ENCODE measurements at regions not wholly inside any gene's neighbourhood (a gene's known extent, or its start where the extent isn't known, plus 50 kb on each side); places are given as distances from the start of the nearest gene placed in this dataset.

GRCh38 chr5:141777711-141778110 lies 95.7 kb upstream of the ARAP3 start:
- DNase-seq, result no peak

GRCh38 chr5:141777130-141777529 lies 95.1 kb upstream of the ARAP3 start:
- DNase-seq, result no peak

GRCh38 chr5:141773779-141774562 lies 91.9 kb upstream of the ARAP3 start:
- DNase-seq, result no peak

GRCh38 chr5:141772281-141772680 lies 90.3 kb upstream of the ARAP3 start:
- peak in 2 of 4 experiments; percentile 16 to 27 for DNase-seq

GRCh38 chr5:141771562-141771961 lies 89.5 kb upstream of the ARAP3 start:
- DNase-seq, result no peak

- peak in 2 of 4 experiments; percentile 13 to 15 for DNase-seq
These were observed 89.0 kb upstream of the ARAP3 start for GRCh38 chr5:141771031-141771430.

- DNase-seq, result no peak
These were observed 87.6 kb upstream of the ARAP3 start for GRCh38 chr5:141769671-141770070.

GRCh38 chr5:141767671-141768070 lies 85.6 kb upstream of the ARAP3 start:
- DNase-seq, result no peak

GRCh38 chr5:141765896-141766551 lies 84.0 kb upstream of the ARAP3 start:
- DNase-seq, result no peak

GRCh38 chr5:141763541-141763940 lies 81.5 kb upstream of the ARAP3 start:
- DNase-seq, result no peak

- peak in 3 of 4 experiments; percentile 11 to 33 (median 27) for DNase-seq
These were observed 80.8 kb upstream of the ARAP3 start for GRCh38 chr5:141762790-141763368.

- peak in 2 of 4 experiments; percentile 14 to 32 for DNase-seq
These were observed 80.3 kb upstream of the ARAP3 start for GRCh38 chr5:141762316-141762715.

GRCh38 chr5:141760753-141761152 lies 78.7 kb upstream of the ARAP3 start:
- DNase-seq, result no peak

GRCh38 chr5:141760193-141760592 lies 78.2 kb upstream of the ARAP3 start:
- DNase-seq, result no peak

GRCh38 chr5:141758310-141758998 lies 76.4 kb upstream of the ARAP3 start:
- DNase-seq, result no peak

- peak in 3 of 4 experiments; percentile 22 to 35 (median 22) for DNase-seq
These were observed 75.4 kb upstream of the ARAP3 start for GRCh38 chr5:141757402-141757801.

GRCh38 chr5:141756196-141756595 lies 74.2 kb upstream of the ARAP3 start:
- DNase-seq, result no peak

- peak; percentile 41 to 63 (median 54) for DNase-seq
These were observed 72.1 kb upstream of the ARAP3 start for GRCh38 chr5:141753971-141754713.

- no peak for DNase-seq
These were observed 71.3 kb upstream of the ARAP3 start for GRCh38 chr5:141753143-141753970.

- no peak for DNase-seq
These were observed 65.4 kb upstream of the ARAP3 start for GRCh38 chr5:141747152-141748141.
